ENCODE measurements at regions not wholly inside any gene's neighbourhood (a gene's known extent, or its start where the extent isn't known, plus 50 kb on each side); places are given as distances from the start of the nearest gene placed in this dataset.

GRCh38 chr13:18235756-18236527 lies 945.7 kb downstream of the TUBA3C start:
- TF ChIP-seq CTCF (IDR thresholded peaks at IDR 0.05) (no peak), EP300 (IDR thresholded peaks at IDR 0.05) (no peak), POLR2AphosphoS5 (IDR thresholded peaks at IDR 0.05) (no peak), POLR2A (IDR thresholded peaks at IDR 0.05) (no peak)

Data from gastroesophageal sphincter (tissue), 3 donors.